ENCODE measurements at regions not wholly inside any gene's neighbourhood (a gene's known extent, or its start where the extent isn't known, plus 50 kb on each side); places are given as distances from the start of the nearest gene placed in this dataset.

- TF ChIP-seq, protein P1, sequence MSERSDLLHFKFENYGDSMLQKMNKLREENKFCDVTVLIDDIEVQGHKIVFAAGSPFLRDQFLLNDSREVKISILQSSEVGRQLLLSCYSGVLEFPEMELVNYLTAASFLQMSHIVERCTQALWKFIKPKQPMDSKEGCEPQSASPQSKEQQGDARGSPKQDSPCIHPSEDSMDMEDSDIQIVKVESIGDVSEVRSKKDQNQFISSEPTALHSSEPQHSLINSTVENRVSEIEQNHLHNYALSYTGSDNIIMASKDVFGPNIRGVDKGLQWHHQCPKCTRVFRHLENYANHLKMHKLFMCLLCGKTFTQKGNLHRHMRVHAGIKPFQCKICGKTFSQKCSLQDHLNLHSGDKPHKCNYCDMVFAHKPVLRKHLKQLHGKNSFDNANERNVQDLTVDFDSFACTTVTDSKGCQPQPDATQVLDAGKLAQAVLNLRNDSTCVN (tag by site-specific recombination; optimal IDR thresholded peaks at IDR 0.05): no peak
- Histone ChIP-seq H3K36me3 (ENCODE audit: control insufficient read depth in 2 of 2, insufficient read depth in 1 of 2, low read length in 2 of 2) (no peaks in the 10 kb centered on the region), H3K27ac (ENCODE audit: extremely low read depth, low read depth, low read length) (no peak overlapping the region), H3K9me3 (ENCODE audit: control insufficient read depth, insufficient read depth, low read depth, low read length) (no peaks in the 10 kb centered on the region), H3K4me1 (ENCODE audit: control insufficient read depth, insufficient read depth, low read length) (no peaks in the 10 kb centered on the region), H3K4me3 (ENCODE audit: low read depth, low read length) (no peak overlapping the region)
- ChIA-PET POLR2A (no interaction called here), CTCF (no interaction called here)
These were observed 257.0 kb upstream of the MGAT4C start for GRCh38 chr12:86513226-86513625.

DNA sequence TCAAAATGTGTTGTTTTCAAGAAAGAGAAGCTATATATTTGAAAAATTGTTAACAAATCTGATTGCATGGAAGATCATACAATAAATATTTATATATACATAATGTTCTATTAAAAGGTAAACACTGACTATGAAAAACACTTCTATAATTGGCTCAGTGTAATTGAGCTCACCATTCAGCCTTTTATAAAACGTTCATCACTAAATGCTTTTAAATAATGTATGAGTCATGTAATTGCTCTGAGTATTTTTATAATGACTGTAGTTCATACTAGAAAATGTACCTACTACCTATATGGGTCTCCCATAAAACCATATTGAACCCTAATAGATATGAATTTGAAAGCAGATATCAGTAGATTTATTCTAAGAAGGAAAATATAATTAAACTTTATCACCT is 240.4 kb upstream of the MGAT4C start:
- ChIA-PET CTCF (interaction anchor here (0.5 kb wide), 1 partner anchor 371 kb away, joined by 3 read pairs; no protein-coding TSS in a partner anchor), POLR2A (no interaction called here)
- Histone ChIP-seq H3K36me3 (ENCODE audit: control insufficient read depth in 2 of 2, insufficient read depth in 1 of 2, low read length in 2 of 2) (no peaks in the 10 kb centered on the region), H3K4me1 (ENCODE audit: control insufficient read depth, insufficient read depth, low read length) (no peaks in the 10 kb centered on the region), H3K27ac (ENCODE audit: extremely low read depth, low read depth, low read length) (no peak overlapping the region), H3K9me3 (ENCODE audit: control insufficient read depth, insufficient read depth, low read depth, low read length) (no peaks in the 10 kb centered on the region), H3K4me3 (ENCODE audit: low read depth, low read length) (no peak overlapping the region)
- TF ChIP-seq ZNF624 (tag by site-specific recombination; IDR thresholded peaks at IDR 0.05) (no peak), ZNF202 (tag by site-specific recombination; IDR thresholded peaks at IDR 0.05; ENCODE audit: borderline replicate concordance) (no peak), ZNF184 (tag by site-specific recombination; IDR thresholded peaks at IDR 0.05) (no peak)

GRCh38 chr12:86484473-86484872 is 228.3 kb upstream of the MGAT4C start:
- Histone ChIP-seq H3K4me3 (ENCODE audit: low read depth, low read length) (no peak overlapping the region), H3K36me3 (ENCODE audit: control insufficient read depth in 2 of 2, insufficient read depth in 1 of 2, low read length in 2 of 2) (no peaks in the 10 kb centered on the region), H3K4me1 (ENCODE audit: control insufficient read depth, insufficient read depth, low read length) (no peaks in the 10 kb centered on the region), H3K9me3 (ENCODE audit: control insufficient read depth, insufficient read depth, low read depth, low read length) (no peaks in the 10 kb centered on the region), H3K27ac (ENCODE audit: extremely low read depth, low read depth, low read length) (no peak overlapping the region)
- no peak for TF ChIP-seq ZNF561 (tag by site-specific recombination; IDR thresholded peaks at IDR 0.05; ENCODE audit: borderline replicate concordance)
- TF ChIP-seq ZNF214 (tag by site-specific recombination; IDR thresholded peaks at IDR 0.05; ENCODE audit: borderline replicate concordance): no peak
- TF ChIP-seq, protein P2, sequence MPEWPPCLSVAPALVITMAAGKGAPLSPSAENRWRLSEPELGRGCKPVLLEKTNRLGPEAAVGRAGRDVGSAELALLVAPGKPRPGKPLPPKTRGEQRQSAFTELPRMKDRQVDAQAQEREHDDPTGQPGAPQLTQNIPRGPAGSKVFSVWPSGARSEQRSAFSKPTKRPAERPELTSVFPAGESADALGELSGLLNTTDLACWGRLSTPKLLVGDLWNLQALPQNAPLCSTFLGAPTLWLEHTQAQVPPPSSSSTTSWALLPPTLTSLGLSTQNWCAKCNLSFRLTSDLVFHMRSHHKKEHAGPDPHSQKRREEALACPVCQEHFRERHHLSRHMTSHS (tag by site-specific recombination; IDR thresholded peaks at IDR 0.05): no peak
- no peak for TF ChIP-seq ZNF391 (tag by site-specific recombination; IDR thresholded peaks at IDR 0.05; ENCODE audit: borderline replicate concordance, low read depth)
- TF ChIP-seq ZNF433 (tag by site-specific recombination; IDR thresholded peaks at IDR 0.05; ENCODE audit: low read depth): no peak
- TF ChIP-seq, protein P3, sequence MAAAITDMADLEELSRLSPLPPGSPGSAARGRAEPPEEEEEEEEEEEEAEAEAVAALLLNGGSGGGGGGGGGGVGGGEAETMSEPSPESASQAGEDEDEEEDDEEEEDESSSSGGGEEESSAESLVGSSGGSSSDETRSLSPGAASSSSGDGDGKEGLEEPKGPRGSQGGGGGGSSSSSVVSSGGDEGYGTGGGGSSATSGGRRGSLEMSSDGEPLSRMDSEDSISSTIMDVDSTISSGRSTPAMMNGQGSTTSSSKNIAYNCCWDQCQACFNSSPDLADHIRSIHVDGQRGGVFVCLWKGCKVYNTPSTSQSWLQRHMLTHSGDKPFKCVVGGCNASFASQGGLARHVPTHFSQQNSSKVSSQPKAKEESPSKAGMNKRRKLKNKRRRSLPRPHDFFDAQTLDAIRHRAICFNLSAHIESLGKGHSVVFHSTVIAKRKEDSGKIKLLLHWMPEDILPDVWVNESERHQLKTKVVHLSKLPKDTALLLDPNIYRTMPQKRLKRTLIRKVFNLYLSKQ (tag by site-specific recombination; IDR thresholded peaks at IDR 0.05; ENCODE audit: borderline replicate concordance): no peak
- TF ChIP-seq ZBTB17 (tag by site-specific recombination; IDR thresholded peaks at IDR 0.05): no peak
- TF ChIP-seq SP2 (tag by site-specific recombination; IDR thresholded peaks at IDR 0.05): no peak
- no peak for TF ChIP-seq TCF7L2 (IDR thresholded peaks at IDR 0.05; ENCODE audit: borderline replicate concordance, low read depth, low read length)
- no peak for TF ChIP-seq ZNF629 (tag by site-specific recombination; IDR thresholded peaks at IDR 0.05)
- no peak for TF ChIP-seq ZNF76 (tag by site-specific recombination; IDR thresholded peaks at IDR 0.05; ENCODE audit: borderline replicate concordance, low read depth)
- TF ChIP-seq, protein P4, sequence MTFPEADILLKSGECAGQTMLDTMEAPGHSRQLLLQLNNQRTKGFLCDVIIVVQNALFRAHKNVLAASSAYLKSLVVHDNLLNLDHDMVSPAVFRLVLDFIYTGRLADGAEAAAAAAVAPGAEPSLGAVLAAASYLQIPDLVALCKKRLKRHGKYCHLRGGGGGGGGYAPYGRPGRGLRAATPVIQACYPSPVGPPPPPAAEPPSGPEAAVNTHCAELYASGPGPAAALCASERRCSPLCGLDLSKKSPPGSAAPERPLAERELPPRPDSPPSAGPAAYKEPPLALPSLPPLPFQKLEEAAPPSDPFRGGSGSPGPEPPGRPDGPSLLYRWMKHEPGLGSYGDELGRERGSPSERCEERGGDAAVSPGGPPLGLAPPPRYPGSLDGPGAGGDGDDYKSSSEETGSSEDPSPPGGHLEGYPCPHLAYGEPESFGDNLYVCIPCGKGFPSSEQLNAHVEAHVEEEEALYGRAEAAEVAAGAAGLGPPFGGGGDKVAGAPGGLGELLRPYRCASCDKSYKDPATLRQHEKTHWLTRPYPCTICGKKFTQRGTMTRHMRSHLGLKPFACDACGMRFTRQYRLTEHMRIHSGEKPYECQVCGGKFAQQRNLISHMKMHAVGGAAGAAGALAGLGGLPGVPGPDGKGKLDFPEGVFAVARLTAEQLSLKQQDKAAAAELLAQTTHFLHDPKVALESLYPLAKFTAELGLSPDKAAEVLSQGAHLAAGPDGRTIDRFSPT (tag by site-specific recombination; IDR thresholded peaks at IDR 0.05): no peak
- TF ChIP-seq, protein P5, sequence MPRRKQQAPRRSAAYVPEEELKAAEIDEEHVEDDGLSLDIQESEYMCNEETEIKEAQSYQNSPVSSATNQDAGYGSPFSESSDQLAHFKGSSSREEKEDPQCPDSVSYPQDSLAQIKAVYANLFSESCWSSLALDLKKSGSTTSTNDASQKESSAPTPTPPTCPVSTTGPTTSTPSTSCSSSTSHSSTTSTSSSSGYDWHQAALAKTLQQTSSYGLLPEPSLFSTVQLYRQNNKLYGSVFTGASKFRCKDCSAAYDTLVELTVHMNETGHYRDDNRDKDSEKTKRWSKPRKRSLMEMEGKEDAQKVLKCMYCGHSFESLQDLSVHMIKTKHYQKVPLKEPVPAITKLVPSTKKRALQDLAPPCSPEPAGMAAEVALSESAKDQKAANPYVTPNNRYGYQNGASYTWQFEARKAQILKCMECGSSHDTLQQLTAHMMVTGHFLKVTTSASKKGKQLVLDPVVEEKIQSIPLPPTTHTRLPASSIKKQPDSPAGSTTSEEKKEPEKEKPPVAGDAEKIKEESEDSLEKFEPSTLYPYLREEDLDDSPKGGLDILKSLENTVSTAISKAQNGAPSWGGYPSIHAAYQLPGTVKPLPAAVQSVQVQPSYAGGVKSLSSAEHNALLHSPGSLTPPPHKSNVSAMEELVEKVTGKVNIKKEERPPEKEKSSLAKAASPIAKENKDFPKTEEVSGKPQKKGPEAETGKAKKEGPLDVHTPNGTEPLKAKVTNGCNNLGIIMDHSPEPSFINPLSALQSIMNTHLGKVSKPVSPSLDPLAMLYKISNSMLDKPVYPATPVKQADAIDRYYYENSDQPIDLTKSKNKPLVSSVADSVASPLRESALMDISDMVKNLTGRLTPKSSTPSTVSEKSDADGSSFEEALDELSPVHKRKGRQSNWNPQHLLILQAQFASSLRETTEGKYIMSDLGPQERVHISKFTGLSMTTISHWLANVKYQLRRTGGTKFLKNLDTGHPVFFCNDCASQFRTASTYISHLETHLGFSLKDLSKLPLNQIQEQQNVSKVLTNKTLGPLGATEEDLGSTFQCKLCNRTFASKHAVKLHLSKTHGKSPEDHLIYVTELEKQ (tag by site-specific recombination; IDR thresholded peaks at IDR 0.05; ENCODE audit: borderline replicate concordance): no peak
- no peak for TF ChIP-seq ZNF423 (tag by site-specific recombination; IDR thresholded peaks at IDR 0.05)
- CTCF ChIA-PET: no interaction called here
- POLR2A ChIA-PET: no interaction called here
